ENCODE measurements at regions not wholly inside any gene's neighbourhood (a gene's known extent, or its start where the extent isn't known, plus 50 kb on each side); places are given as distances from the start of the nearest gene placed in this dataset.

DNA sequence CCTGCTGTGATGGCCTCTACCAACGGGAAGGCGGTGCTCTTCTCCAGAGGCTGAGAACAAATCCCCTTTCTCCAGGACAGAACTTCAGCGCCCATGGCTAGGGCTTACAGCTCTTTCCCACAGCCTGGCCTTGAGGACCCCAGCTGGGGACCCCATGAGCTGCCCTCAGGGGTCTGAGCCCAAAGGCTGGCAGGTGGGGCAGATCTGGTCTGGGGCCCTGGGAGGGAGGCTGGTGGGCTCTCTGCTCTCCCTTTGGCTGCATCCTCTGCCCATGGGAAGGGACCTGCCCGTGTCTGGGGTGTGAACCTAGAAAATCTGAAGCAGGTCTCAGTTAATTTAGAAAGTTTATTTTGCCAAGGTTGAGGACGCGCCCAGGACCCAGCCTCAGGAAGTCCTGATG is 322.1 kb downstream of the ADGRD1 start:
- TF ChIP-seq CTCF (IDR thresholded peaks at IDR 0.05) (no peak), POLR2A (IDR thresholded peaks at IDR 0.05) (no peak)
